ENCODE measurements at regions not wholly inside any gene's neighbourhood (a gene's known extent, or its start where the extent isn't known, plus 50 kb on each side); places are given as distances from the start of the nearest gene placed in this dataset.

GRCh38 chr6:120219339-120219738, 869.8 kb upstream of the MAN1A1 start:
- H3K4me1 ChIP-seq (ENCODE audit: control insufficient read depth, insufficient read depth, low read length) = no peaks in the 10 kb centered on the region
- ChIA-PET POLR2A (no interaction called here), CTCF (interaction anchor here (0.7 kb wide), 1 partner anchor 15 kb away, joined by 3 read pairs; no protein-coding TSS in a partner anchor)
- TF ChIP-seq ZNF530 (tag by site-specific recombination; IDR thresholded peaks at IDR 0.05; ENCODE audit: low read depth) (no peak), GLI2 (tag by site-specific recombination; IDR thresholded peaks at IDR 0.05; ENCODE audit: borderline replicate concordance, low read depth) (no peak), ZNF148 (tag by site-specific recombination; IDR thresholded peaks at IDR 0.05; ENCODE audit: borderline replicate concordance) (no peak), ZNF600 (tag by site-specific recombination; IDR thresholded peaks at IDR 0.05) (no peak), ZNF621 (tag by site-specific recombination; IDR thresholded peaks at IDR 0.05) (no peak), ZNF311 (tag by site-specific recombination; IDR thresholded peaks at IDR 0.05; ENCODE audit: borderline replicate concordance) (no peak), OSR2 (tag by site-specific recombination; IDR thresholded peaks at IDR 0.05) (no peak), WT1 (tag by site-specific recombination; IDR thresholded peaks at IDR 0.05) (no peak), ZNF791 (tag by site-specific recombination; IDR thresholded peaks at IDR 0.05) (no peak), ZNF48 (tag by site-specific recombination; IDR thresholded peaks at IDR 0.05) (no peak), GLIS1 (tag by site-specific recombination; IDR thresholded peaks at IDR 0.05) (no peak), KLF9 (tag by site-specific recombination; IDR thresholded peaks at IDR 0.05; ENCODE audit: low read depth) (no peak), ZNF239 (tag by site-specific recombination; IDR thresholded peaks at IDR 0.05) (no peak), ZNF701 (tag by site-specific recombination; IDR thresholded peaks at IDR 0.05) (no peak), HOXD13 (CRISPR knock-in tag; IDR thresholded peaks at IDR 0.05; ENCODE audit: borderline replicate concordance) (no peak), ELK4 (IDR thresholded peaks at IDR 0.05; ENCODE audit: borderline replicate concordance, low read depth, low read length) (no peak)
- no peak overlapping the region for H3K4me3 ChIP-seq (ENCODE audit: low read depth, low read length)
- no peaks in the 10 kb centered on the region for H3K36me3 ChIP-seq (ENCODE audit: control insufficient read depth in 2 of 2, insufficient read depth in 1 of 2, low read length in 2 of 2)
- no peaks in the 10 kb centered on the region for H3K9me3 ChIP-seq (ENCODE audit: control insufficient read depth, insufficient read depth, low read depth, low read length)
- H3K27ac ChIP-seq (ENCODE audit: extremely low read depth, low read depth, low read length) = no peak overlapping the region

- H3K36me3 ChIP-seq (ENCODE audit: control insufficient read depth in 2 of 2, insufficient read depth in 1 of 2, low read length in 2 of 2) = no peaks in the 10 kb centered on the region
- POLR2A ChIA-PET = no interaction called here
- TF ChIP-seq ZNF426 (tag by site-specific recombination; IDR thresholded peaks at IDR 0.05) (no peak), ZNF473 (tag by site-specific recombination; IDR thresholded peaks at IDR 0.05) (no peak), TCF7L2 (IDR thresholded peaks at IDR 0.05; ENCODE audit: borderline replicate concordance, low read depth, low read length) (no peak), ZNF266 (tag by site-specific recombination; IDR thresholded peaks at IDR 0.05; ENCODE audit: low read depth) (no peak), ZNF561 (tag by site-specific recombination; IDR thresholded peaks at IDR 0.05; ENCODE audit: borderline replicate concordance) (no peak), ZNF335 (tag by site-specific recombination; conservative IDR thresholded peaks at IDR 0.05) (no peak), ZNF112 (tag by site-specific recombination; IDR thresholded peaks at IDR 0.05) (no peak), ZNF280D (tag by site-specific recombination; IDR thresholded peaks at IDR 0.05) (no peak), ZNF10 (tag by site-specific recombination; IDR thresholded peaks at IDR 0.05) (no peak), BCL11A (tag by site-specific recombination; IDR thresholded peaks at IDR 0.05; ENCODE audit: low read depth) (no peak), ZNF214 (tag by site-specific recombination; IDR thresholded peaks at IDR 0.05; ENCODE audit: borderline replicate concordance) (no peak), ZNF302 (tag by site-specific recombination; IDR thresholded peaks at IDR 0.05; ENCODE audit: low read depth) (no peak)
- H3K4me1 ChIP-seq (ENCODE audit: control insufficient read depth, insufficient read depth, low read length) = peaks cover 3% of the 10 kb centered on the region; the same call in 1 of the 2 replicates
- no peaks in the 10 kb centered on the region for H3K9me3 ChIP-seq (ENCODE audit: control insufficient read depth, insufficient read depth, low read depth, low read length)
- H3K4me3 ChIP-seq (ENCODE audit: low read depth, low read length) = no peak overlapping the region
- no peak overlapping the region for H3K27ac ChIP-seq (ENCODE audit: extremely low read depth, low read depth, low read length)
- CTCF ChIA-PET = no interaction called here
Measured at GRCh38 chr6:120214088-120214499, 864.5 kb upstream of the MAN1A1 start.

All from HEK293 (cell line).